A549 (cell line): ENCODE measurements at regions not wholly inside any gene's neighbourhood (a gene's known extent, or its start where the extent isn't known, plus 50 kb on each side); places are given as distances from the start of the nearest gene placed in this dataset.

Source experiments
- ATAC-seq, 2 experiments: fragments of 200-7000 bp in 1 of 2; fragments of >200 bp in 1 of 2; cut with Nextera tagmentation in 1 of 2; cut with Tn5 transposase in 1 of 2; 3 replicates each; pipeline versions ENCODE4 v1.8.0 to v1.9.1; 2018 to 2020; ENCODE audit warnings: mild to moderate bottlenecking in 1 of 2, moderate library complexity in 1 of 2
- CTCF ChIA-PET: fragments of 300-600 bp; sonication (Branson Sonifier 250); formaldehyde crosslinking; extraction: SDS; loops from one replicate; lab custom pipeline; 2021; ENCODE audit warnings: antibody characterized with exemption, inconsistent platforms; lab: Yijun Ruan, JAX
- POLR2A ChIA-PET: fragments of 350-600 bp; formaldehyde crosslinking; extraction: SDS; loops from one replicate; lab custom pipeline; 2021; ENCODE audit warnings: antibody characterized with exemption, inconsistent platforms; lab: Yijun Ruan, JAX
- DNase-seq, 2 experiments: peaks; one replicate each; pipeline versions ENCODE4 v3.0.0 to v3.0.0-alpha.2; 2011 to 2016; ENCODE audit warnings: low read depth in 1 of 2, low spot score in 1 of 2
- FAIRE-seq: peaks from 2 replicates; lab custom pipeline; 2011; peaks lifted over from hg19 to GRCh38; lab: Jason Lieb, UNC
- H3K27ac ChIP-seq, 2 experiments: fragments of >200 bp; sonication (Bioruptor Twin); formaldehyde crosslinking; 3 replicates each; pipeline ENCODE4 v1.5.1; 2016 to 2017
- H3K4me1 ChIP-seq: fragments of >200 bp; sonication (Bioruptor Twin); formaldehyde crosslinking; 3 replicates; pipeline ENCODE4 v1.6.1; 2016
- H3K4me2 ChIP-seq: fragments of >200 bp; sonication (Bioruptor Twin); formaldehyde crosslinking; 3 replicates; pipeline ENCODE4 v1.6.1; 2016
- H3K4me3 ChIP-seq: fragments of >200 bp; sonication (Bioruptor Twin); formaldehyde crosslinking; 3 replicates; pipeline ENCODE4 v1.5.1; 2016
- H3K9me3 ChIP-seq: fragments of >200 bp; sonication (Bioruptor Twin); formaldehyde crosslinking; 3 replicates; pipeline ENCODE4 v1.6.1; 2016
- EHF ChIP-seq: fragments of 250-450 bp; sonication (Bioruptor Pico); IDR thresholded peaks from 2 replicates; pipeline ENCODE4 v1.5.0; 2020; ENCODE audit warnings: mild to moderate bottlenecking
- FOSB ChIP-seq: fragments of 250-450 bp; sonication (Bioruptor Pico); IDR thresholded peaks from 2 replicates; pipeline ENCODE4 v1.5.0; 2020; ENCODE audit warnings: mild to moderate bottlenecking, moderate library complexity
- GATA3 ChIP-seq: IDR thresholded peaks from 2 replicates; pipeline ENCODE4 v1.6.1; 2012; ENCODE audit warnings: borderline replicate concordance
- HDAC2 ChIP-seq: fragments of 200-600 bp; sonication (generic); IDR thresholded peaks from 2 replicates; pipeline ENCODE4 v1.6.1; 2016
- HEYL ChIP-seq: fragments of 250-450 bp; sonication (Bioruptor Pico); IDR thresholded peaks from 2 replicates; pipeline ENCODE4 v1.8.0; 2021; ENCODE audit warnings: mild to moderate bottlenecking, moderate library complexity
- HOXA7 ChIP-seq: fragments of 250-450 bp; sonication (Bioruptor Pico); IDR thresholded peaks from 2 replicates; pipeline ENCODE4 v1.5.0; 2020; ENCODE audit warnings: mild to moderate bottlenecking, moderate library complexity
- HOXB13 ChIP-seq: fragments of 250-450 bp; sonication (Bioruptor Pico); IDR thresholded peaks from 2 replicates; pipeline ENCODE4 v1.5.0; 2020; ENCODE audit warnings: low read depth, mild to moderate bottlenecking, moderate library complexity
- MAFK ChIP-seq: fragments of 450-650 bp; IDR thresholded peaks from 2 replicates; pipeline ENCODE4 v1.6.1; 2014; ENCODE audit not compliant: partially characterized antibody
- MAZ ChIP-seq: fragments of 150-350 bp; IDR thresholded peaks from 2 replicates; pipeline ENCODE4 v1.6.1; 2014; ENCODE audit warnings: antibody characterized with exemption, low read depth, low read length, borderline replicate concordance
- MYC ChIP-seq: IDR thresholded peaks from 2 replicates; pipeline ENCODE4 v1.6.1; 2012; ENCODE audit warnings: mild to moderate bottlenecking, inconsistent platforms, low read length, improper control_type of control experiment, borderline replicate concordance
- NPAS2 ChIP-seq: fragments of 250-450 bp; sonication (Bioruptor Pico); IDR thresholded peaks from 2 replicates; pipeline ENCODE4 v1.8.0; 2022; ENCODE audit warnings: mild to moderate bottlenecking, moderate library complexity, borderline replicate concordance
- NR3C1 ChIP-seq: fragments of >200 bp; sonication (Bioruptor Twin); formaldehyde crosslinking; IDR thresholded peaks from 3 replicates; pipeline ENCODE4 v1.6.1; 2017
- POLR2AphosphoS2 ChIP-seq: conservative IDR thresholded peaks from 2 replicates; pipeline ENCODE4 v1.6.1; 2012; ENCODE audit warnings: low read length, improper control_type of control experiment, inconsistent platforms
- RAD21 ChIP-seq, 2 experiments: fragments of >200 bp in 1 of 2; sonication (Bioruptor Twin) in 1 of 2; formaldehyde crosslinking in 1 of 2; IDR thresholded peaks in 1 of 2; conservative IDR thresholded peaks in 1 of 2; 2 replicates in 1 of 2; 3 replicates in 1 of 2; pipeline ENCODE4 v1.6.1; 2012 to 2018; ENCODE audit warnings: inconsistent platforms in 1 of 2
- RCOR1 ChIP-seq: fragments of 150-350 bp; IDR thresholded peaks from 2 replicates; pipeline ENCODE4 v1.6.1; 2014; ENCODE audit warnings: antibody characterized with exemption, low read length, low read depth
- RFX5 ChIP-seq: fragments of 450-650 bp; IDR thresholded peaks from 2 replicates; pipeline ENCODE4 v1.7.1; 2014; ENCODE audit warnings: antibody characterized with exemption, mild to moderate bottlenecking, moderate library complexity
- SMC3 ChIP-seq: fragments of >200 bp; sonication (Bioruptor Twin); formaldehyde crosslinking; IDR thresholded peaks from 3 replicates; pipeline ENCODE4 v1.6.1; 2018; ENCODE audit warnings: inconsistent platforms
- ZNF302 ChIP-seq: fragments of 250-450 bp; sonication (Bioruptor Pico); IDR thresholded peaks from 2 replicates; pipeline ENCODE4 v1.9.0; 2021; ENCODE audit warnings: inconsistent platforms, mild to moderate bottlenecking, moderate library complexity
- WGBS: methylation state at CpG from one replicate; pipeline ENCODE4 v1.1.6; 2017; ENCODE audit errors: missing lambda C conversion rate; 5-methylcytosine and 5-hydroxymethylcytosine counted together
- TF ChIP-seq, protein P1 (sequence below): fragments of 450-650 bp; IDR thresholded peaks from 2 replicates; pipeline ENCODE4 v1.6.1; 2014; ENCODE audit warnings: antibody characterized with exemption
- TF ChIP-seq, protein P2 (sequence below): fragments of 250-450 bp; sonication (Bioruptor Pico); IDR thresholded peaks from 2 replicates; pipeline ENCODE4 v1.5.0; 2021; ENCODE audit warnings: mild to moderate bottlenecking, moderate library complexity, borderline replicate concordance
- TF ChIP-seq, protein P3 (sequence below): IDR thresholded peaks from 2 replicates; pipeline ENCODE4 v1.6.1; 2012
- TF ChIP-seq, protein P4 (sequence below): IDR thresholded peaks from 2 replicates; pipeline ENCODE4 v1.6.1; 2012; ENCODE audit warnings: low read depth, borderline replicate concordance

DNA sequence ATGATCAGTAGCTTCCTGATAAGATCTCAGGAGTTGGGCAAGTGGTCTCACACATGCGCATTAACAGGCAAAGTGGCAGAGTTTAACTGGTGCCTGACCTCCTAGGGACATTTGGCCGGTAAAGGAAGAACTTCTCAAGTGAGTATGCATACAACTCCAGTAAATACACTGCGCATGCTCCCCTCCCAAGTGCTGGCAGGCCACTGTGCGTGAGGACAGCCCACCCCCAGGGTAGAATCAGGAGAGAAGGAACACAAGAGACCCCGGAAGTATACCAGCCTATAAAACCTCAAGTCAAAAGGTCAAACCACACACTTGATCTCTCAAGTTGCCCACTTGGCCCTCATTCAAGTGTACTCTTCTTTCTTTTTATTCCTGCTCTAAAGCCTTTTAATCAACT, 225.5 kb upstream of the ANKRD50 start:
- H3K4me3 ChIP-seq: no peak overlapping the region
- TF ChIP-seq, protein P1, sequence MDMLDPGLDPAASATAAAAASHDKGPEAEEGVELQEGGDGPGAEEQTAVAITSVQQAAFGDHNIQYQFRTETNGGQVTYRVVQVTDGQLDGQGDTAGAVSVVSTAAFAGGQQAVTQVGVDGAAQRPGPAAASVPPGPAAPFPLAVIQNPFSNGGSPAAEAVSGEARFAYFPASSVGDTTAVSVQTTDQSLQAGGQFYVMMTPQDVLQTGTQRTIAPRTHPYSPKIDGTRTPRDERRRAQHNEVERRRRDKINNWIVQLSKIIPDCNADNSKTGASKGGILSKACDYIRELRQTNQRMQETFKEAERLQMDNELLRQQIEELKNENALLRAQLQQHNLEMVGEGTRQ: no peak
- TF ChIP-seq MYC: no peak
- TF ChIP-seq HDAC2: no peak
- no peak overlapping the region for H3K4me2 ChIP-seq
- POLR2A ChIA-PET: no interaction called here
- no peak overlapping the region for H3K27ac ChIP-seq
- no peaks in the 10 kb centered on the region for H3K9me3 ChIP-seq
- no peak for ATAC-seq
- WGBS: 69% methylated on average over 5 of the region's 5 CpGs
- peaks cover 19% of the 10 kb centered on the region; the same call in 2 of the 3 replicates for H3K4me1 ChIP-seq
- no peak for FAIRE-seq
- CTCF ChIA-PET: no interaction called here
- no peak for DNase-seq

DNA sequence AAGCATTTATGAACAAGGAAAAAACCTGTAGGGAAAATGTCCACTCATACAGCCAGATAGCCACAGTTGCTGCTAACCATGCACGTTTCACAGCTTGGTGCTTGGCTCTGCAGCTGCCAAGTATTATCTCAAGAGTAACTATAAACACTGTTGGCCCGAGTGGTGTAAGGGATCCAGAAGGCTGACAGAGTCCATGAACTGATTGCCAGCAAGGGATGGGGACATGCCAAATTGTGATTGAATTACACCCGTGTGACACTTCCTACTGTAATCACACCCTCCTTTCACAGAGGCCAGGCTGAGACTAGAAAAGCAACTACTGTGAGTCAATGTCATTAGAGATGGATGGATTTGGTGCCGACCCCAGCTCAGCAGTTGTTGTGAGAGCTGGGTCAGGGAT, 223.9 kb upstream of the ANKRD50 start:
- Histone ChIP-seq H3K4me2 (no peak overlapping the region), H3K4me1 (peaks cover 15% of the 10 kb centered on the region; the same call in 2 of the 3 replicates), H3K27ac (no peak overlapping the region), H3K9me3 (no peaks in the 10 kb centered on the region), H3K4me3 (no peak overlapping the region)
- FAIRE-seq: no peak
- CTCF ChIA-PET: no interaction called here
- POLR2A ChIA-PET: no interaction called here
- TF ChIP-seq, protein P2, sequence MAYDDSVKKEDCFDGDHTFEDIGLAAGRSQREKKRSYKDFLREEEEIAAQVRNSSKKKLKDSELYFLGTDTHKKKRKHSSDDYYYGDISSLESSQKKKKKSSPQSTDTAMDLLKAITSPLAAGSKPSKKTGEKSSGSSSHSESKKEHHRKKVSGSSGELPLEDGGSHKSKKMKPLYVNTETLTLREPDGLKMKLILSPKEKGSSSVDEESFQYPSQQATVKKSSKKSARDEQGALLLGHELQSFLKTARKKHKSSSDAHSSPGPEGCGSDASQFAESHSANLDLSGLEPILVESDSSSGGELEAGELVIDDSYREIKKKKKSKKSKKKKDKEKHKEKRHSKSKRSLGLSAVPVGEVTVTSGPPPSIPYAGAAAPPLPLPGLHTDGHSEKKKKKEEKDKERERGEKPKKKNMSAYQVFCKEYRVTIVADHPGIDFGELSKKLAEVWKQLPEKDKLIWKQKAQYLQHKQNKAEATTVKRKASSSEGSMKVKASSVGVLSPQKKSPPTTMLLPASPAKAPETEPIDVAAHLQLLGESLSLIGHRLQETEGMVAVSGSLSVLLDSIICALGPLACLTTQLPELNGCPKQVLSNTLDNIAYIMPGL (CRISPR knock-in tag): no peak
- no peak for TF ChIP-seq SMC3
- no peak for TF ChIP-seq NR3C1
- TF ChIP-seq HOXA7 (CRISPR knock-in tag): no peak
- no peak for TF ChIP-seq MYC
- no peak for TF ChIP-seq POLR2AphosphoS2
- TF ChIP-seq RAD21 (conservative IDR thresholded peaks at IDR 0.05 in 1 of 2, IDR thresholded peaks at IDR 0.05 in 1 of 2): no peak
- no peak for ATAC-seq
- WGBS: 44% methylated on average over 4 of the region's 4 CpGs
- no peak for DNase-seq

DNA sequence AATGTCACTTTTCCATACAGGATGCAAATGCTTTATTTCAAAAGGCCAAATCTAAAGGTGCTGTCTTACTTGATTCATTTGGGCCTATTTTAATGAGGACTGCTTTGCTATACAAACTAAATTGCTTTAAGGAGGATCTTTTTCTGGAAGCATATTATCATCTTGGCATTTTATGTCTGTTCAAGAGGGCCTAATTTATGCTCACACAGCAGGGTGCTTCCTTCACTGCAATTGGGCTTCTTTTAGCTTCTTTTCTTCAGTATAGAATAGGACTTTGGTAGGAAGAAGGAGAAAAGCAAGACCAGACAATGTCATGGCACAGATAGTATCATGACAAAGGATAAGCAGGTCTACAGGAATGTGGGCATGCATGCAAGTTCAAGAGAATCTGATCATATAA, 222.4 kb upstream of the ANKRD50 start:
- no peak for DNase-seq
- no peak for FAIRE-seq
- Histone ChIP-seq H3K4me2 (no peak overlapping the region), H3K4me3 (no peak overlapping the region)
- CTCF ChIA-PET: no interaction called here
- TF ChIP-seq MAZ: no peak
- no peak for TF ChIP-seq MAFK
- TF ChIP-seq, protein P3, sequence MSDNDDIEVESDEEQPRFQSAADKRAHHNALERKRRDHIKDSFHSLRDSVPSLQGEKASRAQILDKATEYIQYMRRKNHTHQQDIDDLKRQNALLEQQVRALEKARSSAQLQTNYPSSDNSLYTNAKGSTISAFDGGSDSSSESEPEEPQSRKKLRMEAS: no peak
- no peak for TF ChIP-seq RCOR1
- no peak for TF ChIP-seq NPAS2 (CRISPR knock-in tag)
- TF ChIP-seq GATA3: no peak
- no peak for TF ChIP-seq EHF (CRISPR knock-in tag)
- TF ChIP-seq, protein P4, sequence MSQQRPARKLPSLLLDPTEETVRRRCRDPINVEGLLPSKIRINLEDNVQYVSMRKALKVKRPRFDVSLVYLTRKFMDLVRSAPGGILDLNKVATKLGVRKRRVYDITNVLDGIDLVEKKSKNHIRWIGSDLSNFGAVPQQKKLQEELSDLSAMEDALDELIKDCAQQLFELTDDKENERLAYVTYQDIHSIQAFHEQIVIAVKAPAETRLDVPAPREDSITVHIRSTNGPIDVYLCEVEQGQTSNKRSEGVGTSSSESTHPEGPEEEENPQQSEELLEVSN: no peak
- TF ChIP-seq NR3C1: no peak
- no peak for TF ChIP-seq FOSB
- TF ChIP-seq HOXB13 (CRISPR knock-in tag): no peak
- no peak for TF ChIP-seq RFX5
- no peak for TF ChIP-seq HEYL (CRISPR knock-in tag)
- no peak for TF ChIP-seq ZNF302 (CRISPR knock-in tag)
- TF ChIP-seq HDAC2: no peak
- TF ChIP-seq, all 56 proteins: peak for 0
- POLR2A ChIA-PET: no interaction called here
- Histone ChIP-seq H3K4me1 (peaks cover under 1% of the 10 kb centered on the region; the same call in 2 of the 3 replicates), H3K9me3 (no peaks in the 10 kb centered on the region), H3K27ac (no peak overlapping the region)
- no peak for ATAC-seq
